ENCODE measurements at regions not wholly inside any gene's neighbourhood (a gene's known extent, or its start where the extent isn't known, plus 50 kb on each side); places are given as distances from the start of the nearest gene placed in this dataset.

- no peak for DNase-seq
- Mint-ChIP-seq H3K36me3 (ENCODE audit: insufficient read depth in 2 of 2) (no peaks in the 10 kb centered on the region), H3K9me3 (no peaks in the 10 kb centered on the region), H3K4me1 (ENCODE audit: low read depth) (peaks cover 8% of the 10 kb centered on the region), H3K4me3 (no peak overlapping the region), H3K27ac (no peak overlapping the region), H3K27me3 (ENCODE audit: low read depth) (no peaks in the 10 kb centered on the region)
- ATAC-seq (replicated peaks in 1 of 2) = no peak
Measured at GRCh38 chr6:109226353-109226752, 131.0 kb downstream of the CEP57L1 start.

DNA sequence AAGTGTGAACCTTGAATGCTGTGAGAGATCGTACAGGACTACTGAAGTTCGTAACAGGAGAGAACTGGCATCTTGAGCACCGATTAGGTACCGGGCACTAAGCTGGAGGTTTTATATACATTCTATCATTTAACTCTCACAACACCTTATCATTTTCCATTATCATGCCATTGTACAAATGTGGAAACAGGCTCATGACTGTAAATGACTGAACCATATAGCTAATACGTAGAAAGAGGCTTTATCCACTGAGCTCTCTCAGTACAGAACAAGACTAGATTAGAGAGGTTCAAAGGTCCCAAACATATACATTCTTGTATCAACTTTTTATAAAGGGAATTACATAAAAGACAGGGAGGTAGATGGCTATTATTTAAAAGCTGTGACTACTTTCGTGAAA, 130.6 kb downstream of the CEP57L1 start:
- no peaks in the 10 kb centered on the region for H3K9me3 Mint-ChIP-seq

GRCh38 chr6:109224994-109225393, 129.7 kb downstream of the CEP57L1 start:
- H3K36me3 Mint-ChIP-seq (ENCODE audit: insufficient read depth in 2 of 2) = no peaks in the 10 kb centered on the region
- DNase-seq (no peak), ATAC-seq (replicated peaks in 1 of 2) (no peak)
- no peaks in the 10 kb centered on the region for H3K9me3 Mint-ChIP-seq
- H3K4me1 Mint-ChIP-seq (ENCODE audit: low read depth) = peaks cover 20% of the 10 kb centered on the region
- H3K4me3 Mint-ChIP-seq = no peak overlapping the region
- no peak overlapping the region for H3K27ac Mint-ChIP-seq
- H3K27me3 Mint-ChIP-seq (ENCODE audit: low read depth) = no peaks in the 10 kb centered on the region

More for the DNA sequence above, 130.6 kb downstream of the CEP57L1 start:
- Mint-ChIP-seq H3K36me3 (ENCODE audit: insufficient read depth in 2 of 2) (no peaks in the 10 kb centered on the region), H3K4me3 (no peak overlapping the region), H3K27ac (no peak overlapping the region), H3K27me3 (ENCODE audit: low read depth) (no peaks in the 10 kb centered on the region), H3K4me1 (ENCODE audit: low read depth) (peaks cover 10% of the 10 kb centered on the region)
- ATAC-seq (replicated peaks in 1 of 2) = no peak
- no peak for DNase-seq

DNA sequence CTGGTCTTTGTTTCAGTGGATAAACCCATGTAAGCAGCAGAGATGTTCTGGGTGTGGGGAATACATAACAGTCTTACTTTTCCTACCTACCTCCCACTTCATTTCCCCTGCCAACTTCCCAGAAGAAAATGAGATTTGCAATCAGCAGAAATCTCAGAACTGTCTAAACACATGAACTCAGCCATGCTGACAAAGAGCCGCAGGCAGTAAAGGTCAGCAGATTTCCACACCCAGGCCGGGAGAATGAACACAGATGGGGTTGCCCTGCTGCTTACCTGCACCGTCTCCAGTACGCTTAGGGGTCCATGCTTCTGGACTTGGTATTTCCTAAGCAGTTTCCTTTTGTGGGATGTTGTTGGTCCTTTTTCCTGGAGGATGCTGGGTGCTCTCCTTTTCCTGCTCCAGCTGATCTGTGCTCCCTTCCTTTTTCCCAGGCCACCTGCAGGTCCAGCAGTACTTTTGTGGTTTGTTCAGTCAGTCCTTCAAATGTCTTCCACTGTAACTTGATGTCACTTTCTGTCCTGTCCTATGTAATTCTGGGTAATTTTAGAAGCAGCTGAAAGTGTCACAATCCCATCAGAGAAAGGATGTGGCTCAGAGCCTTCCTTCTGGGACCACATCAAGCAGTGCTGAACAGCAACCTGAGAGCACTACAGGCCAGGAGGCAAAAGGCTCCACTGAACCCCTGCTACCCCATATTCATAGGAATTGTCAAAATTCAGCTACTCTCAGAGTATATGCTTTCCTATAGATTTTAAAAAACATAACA, 129.0 kb downstream of the CEP57L1 start:
- H3K27ac Mint-ChIP-seq = no peak overlapping the region
- no peak for DNase-seq
- H3K4me1 Mint-ChIP-seq (ENCODE audit: low read depth) = peaks cover 20% of the 10 kb centered on the region
- no peaks in the 10 kb centered on the region for H3K27me3 Mint-ChIP-seq (ENCODE audit: low read depth)
- no peak for ATAC-seq (replicated peaks in 1 of 2)
- H3K9me3 Mint-ChIP-seq = no peaks in the 10 kb centered on the region
- no peaks in the 10 kb centered on the region for H3K36me3 Mint-ChIP-seq (ENCODE audit: insufficient read depth in 2 of 2)
- no peak overlapping the region for H3K4me3 Mint-ChIP-seq

GRCh38 chr6:109222848-109223247, 127.5 kb downstream of the CEP57L1 start:
- H3K27me3 Mint-ChIP-seq (ENCODE audit: low read depth) = peaks cover 11% of the 10 kb centered on the region
- DNase-seq = no peak
- H3K4me1 Mint-ChIP-seq (ENCODE audit: low read depth) = peaks cover 20% of the 10 kb centered on the region
- H3K36me3 Mint-ChIP-seq (ENCODE audit: insufficient read depth in 2 of 2) = no peaks in the 10 kb centered on the region
- H3K9me3 Mint-ChIP-seq = no peaks in the 10 kb centered on the region
- H3K4me3 Mint-ChIP-seq = no peak overlapping the region
- no peak for ATAC-seq (replicated peaks in 1 of 2)
- H3K27ac Mint-ChIP-seq = no peak overlapping the region

DNA sequence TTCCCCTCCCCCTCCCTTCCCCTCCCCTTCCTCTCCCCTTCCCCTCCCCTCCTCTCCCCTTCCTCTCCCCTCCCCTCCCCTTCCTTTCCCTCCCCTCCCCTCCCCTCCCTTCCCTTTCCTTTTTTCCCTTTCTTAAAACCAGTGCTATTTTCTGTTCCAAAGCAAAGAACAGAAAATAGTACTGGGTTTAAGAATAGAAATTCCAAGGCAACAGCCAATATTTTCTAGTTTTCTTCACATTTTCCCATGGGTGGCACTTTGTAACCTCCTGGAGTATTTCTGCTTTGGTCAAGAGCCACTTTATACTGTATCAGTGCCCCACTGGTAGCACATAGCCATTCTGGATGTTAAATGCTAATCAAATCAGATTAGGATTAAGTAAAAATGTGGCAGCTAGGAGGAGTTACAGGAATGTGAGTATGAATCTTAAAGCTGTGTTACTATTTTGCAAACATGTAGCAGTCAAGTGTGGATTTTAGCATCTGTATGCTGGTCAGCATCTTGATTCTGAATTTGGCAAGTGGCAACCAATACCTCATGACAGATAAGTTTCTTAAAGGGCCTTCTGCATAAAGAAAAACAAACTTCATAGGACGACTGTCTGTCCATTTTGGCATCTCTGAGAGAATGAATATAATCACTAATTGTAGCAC, 126.4 kb downstream of the CEP57L1 start:
- H3K27ac Mint-ChIP-seq = no peak overlapping the region

More for the DNA sequence above, 126.4 kb downstream of the CEP57L1 start:
- Mint-ChIP-seq H3K27me3 (ENCODE audit: low read depth) (peaks cover 18% of the 10 kb centered on the region), H3K4me1 (ENCODE audit: low read depth) (peaks cover 20% of the 10 kb centered on the region), H3K4me3 (no peak overlapping the region), H3K9me3 (no peaks in the 10 kb centered on the region), H3K36me3 (ENCODE audit: insufficient read depth in 2 of 2) (no peaks in the 10 kb centered on the region)
- DNase-seq (no peak), ATAC-seq (replicated peaks in 1 of 2) (no peak)
